NCI-H1417 treated with DMSO at 0.1 percent for 48 hours (cell line): ENCODE measurements at regions not wholly inside any gene's neighbourhood (a gene's known extent, or its start where the extent isn't known, plus 50 kb on each side); places are given as distances from the start of the nearest gene placed in this dataset.

ENCODE experiments used
- DNase-seq: peaks from one replicate; lab custom pipeline; 2025; lab: John Stamatoyannopoulos, UW

DNA sequence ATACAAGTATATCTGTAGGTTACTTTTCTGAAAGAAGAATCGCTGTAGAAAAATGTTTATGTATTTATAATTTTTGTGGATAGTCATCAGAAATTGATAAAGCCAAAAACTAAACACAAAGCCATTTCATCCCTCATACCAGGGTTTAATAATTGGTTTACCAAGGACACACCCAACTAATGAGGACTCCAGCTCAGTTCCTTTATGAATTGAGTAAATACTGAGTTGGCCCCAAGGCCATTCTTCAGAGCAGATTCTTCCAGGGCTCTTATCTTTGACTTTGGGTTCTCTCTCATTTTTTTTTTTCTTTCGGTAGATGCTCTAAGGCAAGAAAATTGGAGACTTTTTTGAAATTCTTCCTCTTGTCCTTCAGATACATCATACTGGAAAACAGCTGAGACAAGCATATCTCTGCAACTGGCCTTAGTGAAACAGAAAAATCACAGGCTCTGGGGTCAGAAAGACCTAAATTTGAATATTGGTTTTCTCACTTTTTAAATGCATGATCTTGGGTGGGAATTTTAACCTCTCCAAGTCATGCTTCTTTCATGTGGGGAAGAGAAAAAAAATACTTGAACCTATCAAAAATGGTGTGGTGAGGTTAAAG is 401.8 kb downstream of the ARHGEF28 start:
- DNase-seq = no peak

- DNase-seq = no peak
Observed at GRCh38 chr5:74026310-74026709, 400.3 kb downstream of the ARHGEF28 start.

- DNase-seq = no peak
Observed at GRCh38 chr5:74021126-74021525, 395.1 kb downstream of the ARHGEF28 start.

GRCh38 chr5:74020503-74020902 is 394.5 kb downstream of the ARHGEF28 start:
- no peak for DNase-seq

DNA sequence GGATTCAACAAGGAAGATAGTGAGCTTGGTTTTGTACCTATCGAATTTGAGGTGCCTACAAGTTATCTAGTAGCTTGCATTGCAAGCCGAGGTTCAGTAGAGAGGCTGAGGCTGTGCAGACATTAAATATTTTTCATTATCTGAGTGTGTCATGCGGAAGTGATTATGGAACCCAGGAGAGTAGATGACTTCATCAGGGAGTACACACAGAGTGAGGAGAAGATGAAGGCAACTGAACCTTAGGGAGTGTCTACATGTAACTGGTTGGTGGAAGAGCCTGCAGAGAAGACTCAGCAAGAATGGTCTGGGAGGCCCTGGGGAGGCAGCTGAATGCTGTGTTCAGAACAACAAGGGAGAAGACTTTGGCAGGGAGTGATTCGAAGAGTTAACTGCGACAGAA is 393.9 kb downstream of the ARHGEF28 start:
- DNase-seq = no peak

GRCh38 chr5:74017786-74018211 is 391.8 kb downstream of the ARHGEF28 start:
- DNase-seq = no peak

GRCh38 chr5:74017112-74017511 is 391.1 kb downstream of the ARHGEF28 start:
- DNase-seq = no peak

DNA sequence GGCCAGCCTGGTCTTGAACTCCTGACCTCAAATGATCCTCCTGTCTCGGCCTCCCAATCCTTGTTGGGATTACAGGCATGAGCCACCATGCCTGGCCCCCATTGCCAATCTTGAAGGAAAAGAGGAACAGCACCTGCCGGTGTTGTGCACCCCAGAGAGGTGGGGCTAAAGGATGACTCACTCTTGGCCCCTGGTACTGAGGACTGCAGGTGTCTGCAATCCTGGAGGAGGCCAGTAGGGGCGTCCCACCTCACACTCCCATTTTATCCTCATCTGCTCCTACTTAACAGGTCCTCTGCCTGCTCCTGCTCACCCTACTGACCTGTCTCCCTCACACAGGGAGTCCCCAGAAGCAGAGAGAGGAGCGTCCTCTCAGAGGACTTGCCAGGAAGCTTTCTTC is 390.4 kb downstream of the ARHGEF28 start:
- DNase-seq = no peak

GRCh38 chr5:74015716-74016115 is 389.7 kb downstream of the ARHGEF28 start:
- no peak for DNase-seq

- no peak for DNase-seq
Observed at GRCh38 chr5:74013222-74013621, 387.2 kb downstream of the ARHGEF28 start.

GRCh38 chr5:74009502-74009901 is 383.5 kb downstream of the ARHGEF28 start:
- DNase-seq = no peak

- no peak for DNase-seq
Observed at GRCh38 chr5:74007193-74007592, 381.2 kb downstream of the ARHGEF28 start.

DNA sequence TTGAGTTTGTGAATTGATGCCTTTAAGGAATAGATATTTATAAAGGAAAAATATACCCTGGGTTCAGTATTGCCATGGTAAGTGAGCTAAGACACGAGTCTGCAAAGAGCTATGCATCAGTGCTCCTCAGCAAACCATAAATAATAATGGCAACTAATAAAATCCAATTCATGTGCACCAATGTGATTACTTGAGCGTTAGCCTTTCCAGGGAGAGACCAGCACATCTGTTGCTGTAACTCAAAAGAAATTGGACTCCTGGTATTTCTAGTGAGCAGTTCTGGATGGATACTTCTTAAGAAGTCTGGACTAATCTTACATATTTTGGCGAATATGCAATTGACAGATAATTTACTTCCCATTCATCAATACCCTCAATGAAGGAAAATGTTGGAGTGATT is 373.3 kb downstream of the ARHGEF28 start:
- no peak for DNase-seq

- no peak for DNase-seq
Observed at GRCh38 chr5:73998489-73998888, 372.5 kb downstream of the ARHGEF28 start.

GRCh38 chr5:73997960-73998359 is 372.0 kb downstream of the ARHGEF28 start:
- no peak for DNase-seq

- DNase-seq = no peak
Observed at GRCh38 chr5:73996151-73996755, 370.3 kb downstream of the ARHGEF28 start.

DNA sequence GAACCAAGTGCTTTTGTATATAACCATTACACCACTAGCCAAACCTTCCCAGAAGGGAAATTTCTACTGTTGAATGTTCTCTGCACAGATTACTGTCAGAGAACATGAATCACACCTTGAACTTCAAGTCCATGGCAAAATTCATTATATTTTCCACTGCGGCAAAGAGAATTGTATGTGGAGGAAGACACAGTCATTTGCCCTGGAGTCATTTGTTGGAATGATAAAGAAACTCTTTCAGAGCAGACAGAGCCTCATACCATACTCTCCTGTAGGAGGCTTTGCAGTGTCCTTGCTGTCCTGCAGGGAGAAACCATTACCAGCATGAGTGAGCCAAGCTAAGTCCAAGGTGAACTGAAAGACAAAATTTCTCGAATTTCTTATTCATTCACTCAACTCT is 369.0 kb downstream of the ARHGEF28 start:
- DNase-seq = no peak
